GM12878 (cell line): ENCODE measurements at regions not wholly inside any gene's neighbourhood (a gene's known extent, or its start where the extent isn't known, plus 50 kb on each side); places are given as distances from the start of the nearest gene placed in this dataset.

ENCODE experiments used
- ATAC-seq: fragments of 200-7000 bp; cut with Tn5 transposase; 3 replicates; pipeline ENCODE4 v1.9.1; 2020; ENCODE audit warnings: mild to moderate bottlenecking, moderate library complexity
- BruUV-seq: library from RNA; stranded (reverse); fragments of 400-500 nt; replicated peaks from 2 replicates; lab custom pipeline; 2021; lab: Mats Ljungman, UMichigan
- CTCF ChIA-PET: fragments of 300-600 bp; sonication (Branson Sonifier 250); formaldehyde crosslinking; extraction: SDS; loops from one replicate; lab custom pipeline; 2021; ENCODE audit warnings: inconsistent platforms; lab: Yijun Ruan, JAX
- POLR2A ChIA-PET: fragments of 350-600 bp; formaldehyde crosslinking; extraction: SDS; loops from one replicate; lab custom pipeline; 2021; ENCODE audit warnings: inconsistent platforms; lab: Charles Lee
- RAD21 ChIA-PET: fragments of 300-600 bp; sonication (Branson Sonifier 250); formaldehyde crosslinking; loops from one replicate; lab custom pipeline; 2023; ENCODE audit warnings: antibody characterized with exemption; ENCODE audit not compliant: unreplicated experiment; lab: Charles Lee
- SMC1A ChIA-PET: fragments of 300-600 bp; sonication (Branson Sonifier 250); formaldehyde crosslinking; loops from one replicate; lab custom pipeline; 2023; ENCODE audit not compliant: unreplicated experiment, uncharacterized antibody; lab: Charles Lee
- DNase-seq: peaks from one replicate; pipeline ENCODE4 v3.0.0-alpha.2; 2011; ENCODE audit warnings: low read depth, low spot score
- FAIRE-seq: peaks from 3 replicates; lab custom pipeline; 2011; peaks lifted over from hg19 to GRCh38; lab: Jason Lieb, UNC
- H2AFZ ChIP-seq: 2 replicates; pipeline ENCODE4 v1.6.0; 2011; ENCODE audit warnings: low read depth, low read length, control low read depth; ENCODE audit not compliant: control insufficient read depth
- H3K27ac ChIP-seq: 2 replicates; pipeline ENCODE4 v1.5.1; 2011; ENCODE audit warnings: control low read depth; ENCODE audit not compliant: control insufficient read depth, insufficient read depth
- H3K27me3 ChIP-seq, 2 experiments: replicated peaks in 1 of 2; 2 replicates each; pipeline versions ENCODE4 v1.6.0 to v1.6.1; 2011; ENCODE audit warnings: low read length in 1 of 2; ENCODE audit not compliant: control insufficient read depth in 2 of 2, insufficient read depth in 2 of 2
- H3K36me3 ChIP-seq, 2 experiments: 2 replicates each; pipeline ENCODE4 v1.5.1; 2011; ENCODE audit warnings: low read length in 1 of 2; ENCODE audit not compliant: control insufficient read depth in 2 of 2, insufficient read depth in 2 of 2
- H3K4me1 ChIP-seq: 2 replicates; pipeline ENCODE4 v1.6.1; 2011; ENCODE audit warnings: mild to moderate bottlenecking, low read length, moderate library complexity, mixed read lengths; ENCODE audit not compliant: control insufficient read depth, insufficient read depth
- H3K4me2 ChIP-seq: 2 replicates; pipeline ENCODE4 v1.6.0; 2011; ENCODE audit warnings: control low read depth; ENCODE audit not compliant: control insufficient read depth, insufficient read depth
- H3K4me3 ChIP-seq: fragments of 200-600 bp; sonication (generic); 2 replicates; pipeline ENCODE4 v1.5.1; 2016
- H3K79me2 ChIP-seq: 2 replicates; pipeline ENCODE4 v1.6.0; 2011; ENCODE audit warnings: low read length; ENCODE audit not compliant: control insufficient read depth, insufficient read depth
- H3K9ac ChIP-seq: 2 replicates; pipeline ENCODE4 v1.8.0; 2011; ENCODE audit warnings: low read length, control low read depth, mixed read lengths; ENCODE audit not compliant: control insufficient read depth, insufficient read depth
- H3K9me3 ChIP-seq: replicated peaks from 3 replicates; pipeline ENCODE4 v1.5.1; 2011; ENCODE audit warnings: mild to moderate bottlenecking, low read length; ENCODE audit not compliant: control insufficient read depth, insufficient read depth
- H4K20me1 ChIP-seq: 2 replicates; pipeline ENCODE4 v1.6.0; 2011; ENCODE audit not compliant: control insufficient read depth, insufficient read depth
- BACH1 ChIP-seq: fragments of 450-650 bp; IDR thresholded peaks from 2 replicates; pipeline ENCODE4 v1.6.1; 2017; ENCODE audit warnings: mild to moderate bottlenecking, borderline replicate concordance
- BRCA1 ChIP-seq: IDR thresholded peaks from 2 replicates; pipeline ENCODE4 v1.6.1; 2011; ENCODE audit warnings: low read depth, low read length, improper control_type of control experiment
- MYB ChIP-seq: fragments of 150-350 bp; IDR thresholded peaks from 2 replicates; pipeline ENCODE4 v1.6.1; 2014; ENCODE audit warnings: mild to moderate bottlenecking, low read depth, low read length, borderline replicate concordance
- RAD21 ChIP-seq: IDR thresholded peaks from 2 replicates; pipeline ENCODE4 v1.6.1; 2011; ENCODE audit warnings: mild to moderate bottlenecking, low read depth, low read length, moderate library complexity; ENCODE audit not compliant: insufficient read depth
- RB1 ChIP-seq: fragments of 450-650 bp; formaldehyde crosslinking; IDR thresholded peaks from 2 replicates; pipeline ENCODE4 v1.6.1; 2017; ENCODE audit warnings: mild to moderate bottlenecking, borderline replicate concordance
- RELA ChIP-seq: fragments of 450-650 bp; IDR thresholded peaks from 2 replicates; pipeline ENCODE4 v1.8.0; 2014; ENCODE audit warnings: borderline replicate concordance; ENCODE audit not compliant: partially characterized antibody
- SREBF1 ChIP-seq: IDR thresholded peaks from 2 replicates; pipeline ENCODE4 v1.6.1; 2012; ENCODE audit warnings: mild to moderate bottlenecking, low read length
- STAT1 ChIP-seq: fragments of 450-650 bp; conservative IDR thresholded peaks from 2 replicates; pipeline ENCODE4 v1.6.1; 2014; ENCODE audit warnings: antibody characterized with exemption, mild to moderate bottlenecking
- SUPT20H ChIP-seq: IDR thresholded peaks from 2 replicates; pipeline ENCODE4 v1.6.1; 2011; ENCODE audit warnings: low read depth, mild to moderate bottlenecking, low read length, moderate library complexity, borderline replicate concordance; ENCODE audit not compliant: control insufficient read depth
- ZNF24 ChIP-seq: fragments of 450-650 bp; IDR thresholded peaks from 2 replicates; pipeline ENCODE4 v1.6.1; 2017; ENCODE audit warnings: antibody characterized with exemption, mild to moderate bottlenecking
- WGBS: methylation state at CpG from one replicate; pipeline ENCODE4 v1.1.6; 2016; ENCODE audit warnings: low lambda C conversion rate; ENCODE audit not compliant: insufficient replicate concordance, insufficient coverage; ENCODE audit errors: missing lambda C conversion rate; 5-methylcytosine and 5-hydroxymethylcytosine counted together
- in situ Hi-C: fragments of 300-500 bp; cut with MboI; formaldehyde crosslinking; loops from 9 replicates; pipeline ENCODE4 v1.14.3; 2018; ENCODE audit warnings: mixed read lengths
- intact Hi-C: fragments of 100-400 bp; cut with micrococcal nuclease; formaldehyde crosslinking; loops from one replicate; pipeline ENCODE4 v1.14.2; 2022; ENCODE audit not compliant: unreplicated experiment
- TF ChIP-seq, protein P1 (sequence below): IDR thresholded peaks from 2 replicates; pipeline ENCODE4 v1.6.1; 2012; ENCODE audit warnings: low read length, inconsistent platforms
- TF ChIP-seq, protein P2 (sequence below): IDR thresholded peaks from 2 replicates; pipeline ENCODE4 v1.6.1; 2012; ENCODE audit warnings: low read depth, low read length, improper control_type of control experiment
- TF ChIP-seq, protein P3 (sequence below): fragments of 450-650 bp; IDR thresholded peaks from 2 replicates; pipeline ENCODE4 v1.6.1; 2018; ENCODE audit warnings: borderline replicate concordance, mild to moderate bottlenecking; ENCODE audit not compliant: partially characterized antibody
- TF ChIP-seq, protein P4 (sequence below): fragments of 450-650 bp; IDR thresholded peaks from 2 replicates; pipeline ENCODE4 v1.6.1; 2017; ENCODE audit warnings: borderline replicate concordance

DNA sequence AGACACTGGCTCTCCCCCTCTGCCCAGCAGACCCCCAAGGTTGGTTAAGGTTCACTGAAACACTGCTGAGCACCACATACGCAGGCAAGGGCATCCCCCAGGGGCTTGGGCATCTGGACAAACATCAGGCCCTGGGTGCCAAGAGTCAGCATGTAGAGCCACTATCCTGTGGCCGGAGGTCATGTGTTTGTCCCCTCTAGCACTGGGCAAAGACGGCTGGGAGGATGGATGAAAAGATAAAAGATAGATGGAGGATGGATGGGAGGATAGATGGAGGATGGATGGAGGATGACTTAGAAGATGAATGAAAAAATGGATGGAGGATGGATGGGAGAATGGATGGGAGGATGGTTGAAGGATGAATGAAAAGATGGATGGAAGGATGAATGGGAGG, 216.8 kb upstream of the IER5L start (continued):
- TF ChIP-seq, protein P1, sequence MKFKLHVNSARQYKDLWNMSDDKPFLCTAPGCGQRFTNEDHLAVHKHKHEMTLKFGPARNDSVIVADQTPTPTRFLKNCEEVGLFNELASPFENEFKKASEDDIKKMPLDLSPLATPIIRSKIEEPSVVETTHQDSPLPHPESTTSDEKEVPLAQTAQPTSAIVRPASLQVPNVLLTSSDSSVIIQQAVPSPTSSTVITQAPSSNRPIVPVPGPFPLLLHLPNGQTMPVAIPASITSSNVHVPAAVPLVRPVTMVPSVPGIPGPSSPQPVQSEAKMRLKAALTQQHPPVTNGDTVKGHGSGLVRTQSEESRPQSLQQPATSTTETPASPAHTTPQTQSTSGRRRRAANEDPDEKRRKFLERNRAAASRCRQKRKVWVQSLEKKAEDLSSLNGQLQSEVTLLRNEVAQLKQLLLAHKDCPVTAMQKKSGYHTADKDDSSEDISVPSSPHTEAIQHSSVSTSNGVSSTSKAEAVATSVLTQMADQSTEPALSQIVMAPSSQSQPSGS, result no peak
- TF ChIP-seq, protein P2, sequence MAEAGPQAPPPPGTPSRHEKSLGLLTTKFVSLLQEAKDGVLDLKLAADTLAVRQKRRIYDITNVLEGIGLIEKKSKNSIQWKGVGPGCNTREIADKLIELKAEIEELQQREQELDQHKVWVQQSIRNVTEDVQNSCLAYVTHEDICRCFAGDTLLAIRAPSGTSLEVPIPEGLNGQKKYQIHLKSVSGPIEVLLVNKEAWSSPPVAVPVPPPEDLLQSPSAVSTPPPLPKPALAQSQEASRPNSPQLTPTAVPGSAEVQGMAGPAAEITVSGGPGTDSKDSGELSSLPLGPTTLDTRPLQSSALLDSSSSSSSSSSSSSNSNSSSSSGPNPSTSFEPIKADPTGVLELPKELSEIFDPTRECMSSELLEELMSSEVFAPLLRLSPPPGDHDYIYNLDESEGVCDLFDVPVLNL, result no peak
- TF ChIP-seq SUPT20H, result no peak

DNA sequence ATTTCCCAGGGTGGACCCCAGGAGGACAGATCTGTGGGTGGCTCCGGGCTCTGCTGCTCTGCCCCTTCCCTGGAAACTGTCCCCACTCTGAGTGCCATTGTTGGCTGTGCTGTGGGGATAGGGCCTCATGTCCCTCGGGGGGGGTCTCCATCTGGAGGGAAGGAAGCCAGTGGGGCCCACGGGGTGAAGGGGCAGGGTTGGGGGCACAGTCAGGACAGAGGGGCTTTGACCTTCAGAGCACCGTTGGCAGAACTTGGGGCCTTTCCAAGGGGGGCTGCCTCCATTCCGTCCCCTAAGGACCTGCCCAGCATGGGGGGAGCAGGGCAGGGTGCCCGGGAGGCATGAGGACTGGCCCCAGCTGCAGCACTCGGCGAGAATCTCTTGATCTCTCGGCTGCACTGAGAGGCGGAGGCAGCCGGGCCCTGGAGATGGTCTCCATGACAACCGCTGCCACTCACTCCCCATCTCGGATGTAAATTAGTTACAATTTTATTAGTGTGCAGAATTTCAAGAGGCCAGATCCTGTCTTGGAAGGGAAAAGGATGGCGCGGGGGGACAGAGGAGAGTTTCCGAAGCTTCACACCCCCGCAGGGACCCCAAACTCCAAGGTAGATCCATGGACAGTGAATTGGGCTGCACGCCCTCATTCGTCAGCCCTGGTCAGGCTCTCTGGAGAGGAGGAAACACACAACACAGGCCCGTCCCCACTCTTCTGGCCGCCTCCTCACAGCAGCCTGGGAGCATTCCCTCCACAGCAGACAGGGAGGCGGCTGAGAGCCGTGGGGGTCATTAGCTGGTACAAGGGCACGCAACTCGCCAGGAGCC, 216.2 kb upstream of the IER5L start:
- FAIRE-seq (no peak), ATAC-seq (no peak), DNase-seq (no peak)
- RAD21 ChIA-PET, result no interaction called here
- Histone ChIP-seq H3K36me3 (no peaks in the 10 kb centered on the region), H3K9me3 (no peaks in the 10 kb centered on the region), H3K79me2 (no peaks in the 10 kb centered on the region), H4K20me1 (no peaks in the 10 kb centered on the region), H3K9ac (no peak overlapping the region), H3K4me2 (no peak overlapping the region), H2AFZ (no peak overlapping the region), H3K27ac (no peak overlapping the region), H3K27me3 (no peaks in the 10 kb centered on the region), H3K4me1 (no peaks in the 10 kb centered on the region), H3K4me3 (no peak overlapping the region)
- SMC1A ChIA-PET, result no interaction called here
- POLR2A ChIA-PET, result no interaction called here
- CTCF ChIA-PET, result no interaction called here
- in situ Hi-C loops, result no loop called here
- 51% methylated on average over 24 of the region's 25 CpGs for WGBS
- intact Hi-C loops, result no loop called here
- BruUV-seq, result no TSS peak
- TF ChIP-seq, protein P3, sequence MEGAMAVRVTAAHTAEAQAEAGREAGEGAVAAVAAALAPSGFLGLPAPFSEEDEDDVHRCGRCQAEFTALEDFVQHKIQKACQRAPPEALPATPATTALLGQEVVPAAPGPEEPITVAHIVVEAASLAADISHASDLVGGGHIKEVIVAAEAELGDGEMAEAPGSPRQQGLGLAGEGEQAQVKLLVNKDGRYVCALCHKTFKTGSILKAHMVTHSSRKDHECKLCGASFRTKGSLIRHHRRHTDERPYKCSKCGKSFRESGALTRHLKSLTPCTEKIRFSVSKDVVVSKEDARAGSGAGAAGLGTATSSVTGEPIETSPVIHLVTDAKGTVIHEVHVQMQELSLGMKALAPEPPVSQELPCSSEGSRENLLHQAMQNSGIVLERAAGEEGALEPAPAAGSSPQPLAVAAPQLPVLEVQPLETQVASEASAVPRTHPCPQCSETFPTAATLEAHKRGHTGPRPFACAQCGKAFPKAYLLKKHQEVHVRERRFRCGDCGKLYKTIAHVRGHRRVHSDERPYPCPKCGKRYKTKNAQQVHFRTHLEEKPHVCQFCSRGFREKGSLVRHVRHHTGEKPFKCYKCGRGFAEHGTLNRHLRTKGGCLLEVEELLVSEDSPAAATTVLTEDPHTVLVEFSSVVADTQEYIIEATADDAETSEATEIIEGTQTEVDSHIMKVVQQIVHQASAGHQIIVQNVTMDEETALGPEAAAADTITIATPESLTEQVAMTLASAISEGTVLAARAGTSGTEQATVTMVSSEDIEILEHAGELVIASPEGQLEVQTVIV, result no peak
- no peak for TF ChIP-seq MYB
- no peak for TF ChIP-seq BACH1
- no peak for TF ChIP-seq RAD21
- no peak for TF ChIP-seq SREBF1
- TF ChIP-seq RELA, result no peak
- no peak for TF ChIP-seq ZNF24
- TF ChIP-seq, protein P2, result no peak
- TF ChIP-seq STAT1, result no peak
- TF ChIP-seq, protein P4, sequence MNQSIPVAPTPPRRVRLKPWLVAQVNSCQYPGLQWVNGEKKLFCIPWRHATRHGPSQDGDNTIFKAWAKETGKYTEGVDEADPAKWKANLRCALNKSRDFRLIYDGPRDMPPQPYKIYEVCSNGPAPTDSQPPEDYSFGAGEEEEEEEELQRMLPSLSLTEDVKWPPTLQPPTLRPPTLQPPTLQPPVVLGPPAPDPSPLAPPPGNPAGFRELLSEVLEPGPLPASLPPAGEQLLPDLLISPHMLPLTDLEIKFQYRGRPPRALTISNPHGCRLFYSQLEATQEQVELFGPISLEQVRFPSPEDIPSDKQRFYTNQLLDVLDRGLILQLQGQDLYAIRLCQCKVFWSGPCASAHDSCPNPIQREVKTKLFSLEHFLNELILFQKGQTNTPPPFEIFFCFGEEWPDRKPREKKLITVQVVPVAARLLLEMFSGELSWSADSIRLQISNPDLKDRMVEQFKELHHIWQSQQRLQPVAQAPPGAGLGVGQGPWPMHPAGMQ, result no peak
- TF ChIP-seq BRCA1, result no peak
- no peak for TF ChIP-seq RB1
